Chondrocyte (in vitro differentiated cells): ENCODE measurements at regions not wholly inside any gene's neighbourhood (a gene's known extent, or its start where the extent isn't known, plus 50 kb on each side); places are given as distances from the start of the nearest gene placed in this dataset.

Experiments used
- DNase-seq: peaks from one replicate; pipeline ENCODE4 v3.0.0; 2021; ENCODE audit warnings: mixed read lengths, low spot score
- H3K27ac Mint-ChIP-seq: one replicate; pipeline ENCODE4 v1.8.0; 2021; ENCODE audit warnings: mild to moderate bottlenecking, moderate library complexity, mixed read lengths; ENCODE audit not compliant: unreplicated experiment
- H3K27me3 Mint-ChIP-seq: 2 replicates; pipeline ENCODE4 v1.8.0; 2021; ENCODE audit warnings: low read depth, mixed read lengths
- H3K36me3 Mint-ChIP-seq: 2 replicates; pipeline ENCODE4 v1.8.0; 2021; ENCODE audit warnings: low read depth, mixed read lengths
- H3K4me1 Mint-ChIP-seq: 2 replicates; pipeline ENCODE4 v1.8.0; 2021; ENCODE audit warnings: low read depth, mild to moderate bottlenecking, mixed read lengths
- H3K4me3 Mint-ChIP-seq: one replicate; pipeline ENCODE4 v1.8.0; 2021; ENCODE audit warnings: mild to moderate bottlenecking, moderate library complexity, mixed read lengths; ENCODE audit not compliant: unreplicated experiment
- H3K9me3 Mint-ChIP-seq: 2 replicates; pipeline ENCODE4 v1.8.0; 2021; ENCODE audit warnings: low read depth, mixed read lengths
- CTCF ChIP-seq: fragments of 200-600 bp; sonication (generic); IDR thresholded peaks from 2 replicates; pipeline ENCODE4 v1.5.0; 2021; ENCODE audit warnings: antibody characterized with exemption, mild to moderate bottlenecking, moderate library complexity

- no peaks in the 10 kb centered on the region for H3K36me3 Mint-ChIP-seq
- DNase-seq: no peak
- H3K27ac Mint-ChIP-seq: no peak overlapping the region
- no peak for TF ChIP-seq CTCF
- H3K9me3 Mint-ChIP-seq: peaks cover 5% of the 10 kb centered on the region
- no peaks in the 10 kb centered on the region for H3K27me3 Mint-ChIP-seq
- no peak overlapping the region for H3K4me3 Mint-ChIP-seq
- H3K4me1 Mint-ChIP-seq: peaks cover 13% of the 10 kb centered on the region
Measured at GRCh38 chr4:135368831-135369230, 1167.2 kb upstream of the PABPC4L start.

- no peak for DNase-seq
Measured at GRCh38 chr4:135365065-135365464, 1163.5 kb upstream of the PABPC4L start.

GRCh38 chr4:135359128-135359527, 1157.5 kb upstream of the PABPC4L start:
- H3K4me3 Mint-ChIP-seq: no peak overlapping the region
- H3K4me1 Mint-ChIP-seq: peaks cover 17% of the 10 kb centered on the region
- no peak for TF ChIP-seq CTCF
- no peak overlapping the region for H3K27ac Mint-ChIP-seq
- H3K9me3 Mint-ChIP-seq: peaks cover 5% of the 10 kb centered on the region
- DNase-seq: no peak
- H3K36me3 Mint-ChIP-seq: no peaks in the 10 kb centered on the region
- H3K27me3 Mint-ChIP-seq: no peaks in the 10 kb centered on the region

More at GRCh38 chr4:135365065-135365464, 1163.5 kb upstream of the PABPC4L start:
- no peak overlapping the region for H3K27ac Mint-ChIP-seq
- peaks cover 13% of the 10 kb centered on the region for H3K4me1 Mint-ChIP-seq
- H3K36me3 Mint-ChIP-seq: no peaks in the 10 kb centered on the region
- no peak overlapping the region for H3K4me3 Mint-ChIP-seq
- peaks cover 2% of the 10 kb centered on the region for H3K9me3 Mint-ChIP-seq
- no peaks in the 10 kb centered on the region for H3K27me3 Mint-ChIP-seq
- no peak for TF ChIP-seq CTCF

- H3K27ac Mint-ChIP-seq: no peak overlapping the region
- no peak for DNase-seq
- no peak for TF ChIP-seq CTCF
- no peaks in the 10 kb centered on the region for H3K27me3 Mint-ChIP-seq
- no peak overlapping the region for H3K4me3 Mint-ChIP-seq
- peaks cover 16% of the 10 kb centered on the region for H3K4me1 Mint-ChIP-seq
- no peaks in the 10 kb centered on the region for H3K36me3 Mint-ChIP-seq
- H3K9me3 Mint-ChIP-seq: peaks cover 3% of the 10 kb centered on the region
Measured at GRCh38 chr4:135357091-135357490, 1155.5 kb upstream of the PABPC4L start.

GRCh38 chr4:135354876-135355275, 1153.3 kb upstream of the PABPC4L start:
- H3K9me3 Mint-ChIP-seq: peaks cover 3% of the 10 kb centered on the region
- no peaks in the 10 kb centered on the region for H3K27me3 Mint-ChIP-seq
- no peak overlapping the region for H3K27ac Mint-ChIP-seq
- no peak for TF ChIP-seq CTCF
- H3K4me3 Mint-ChIP-seq: no peak overlapping the region
- H3K36me3 Mint-ChIP-seq: no peaks in the 10 kb centered on the region
- H3K4me1 Mint-ChIP-seq: peaks cover 16% of the 10 kb centered on the region
- DNase-seq: no peak
